ENCODE measurements at regions not wholly inside any gene's neighbourhood (a gene's known extent, or its start where the extent isn't known, plus 50 kb on each side); places are given as distances from the start of the nearest gene placed in this dataset.

- no peaks in the 10 kb centered on the region for H3K27me3 ChIP-seq
- H3K4me3 ChIP-seq: no peak overlapping the region
- H3K9me3 ChIP-seq: no peaks in the 10 kb centered on the region
- no peak overlapping the region for H3K27ac ChIP-seq
- H3K36me3 ChIP-seq: no peaks in the 10 kb centered on the region
- H3K4me1 ChIP-seq: no peaks in the 10 kb centered on the region
- ATAC-seq: no peak
- TF ChIP-seq POLR2AphosphoS5 (IDR thresholded peaks at IDR 0.05) (no peak), POLR2A (IDR thresholded peaks at IDR 0.05) (no peak), CTCF (IDR thresholded peaks at IDR 0.05) (no peak), EP300 (IDR thresholded peaks at IDR 0.05) (no peak)
- 75 to 100% methylated on average over 1 of the region's 1 CpG for WGBS, 2 donors (ENCODE audit: low coverage in 1 of 2)
Measured at GRCh38 chr5:57753446-57753845, 270.8 kb upstream of the ACTBL2 start.

- WGBS, 2 donors (ENCODE audit: low coverage in 1 of 2): 23 to 24% methylated on average over 2 of the region's 2 CpGs
- no peak for ATAC-seq
- H3K36me3 ChIP-seq: no peaks in the 10 kb centered on the region
Measured at GRCh38 chr5:57751710-57752109, 269.1 kb upstream of the ACTBL2 start.

GRCh38 chr5:57750891-57751290 lies 268.3 kb upstream of the ACTBL2 start:
- H3K9me3 ChIP-seq: no peaks in the 10 kb centered on the region
- no peaks in the 10 kb centered on the region for H3K36me3 ChIP-seq
- H3K27ac ChIP-seq: no peak overlapping the region
- H3K4me1 ChIP-seq: no peaks in the 10 kb centered on the region
- no peak for ATAC-seq
- no peak overlapping the region for H3K4me3 ChIP-seq
- TF ChIP-seq CTCF (IDR thresholded peaks at IDR 0.05) (no peak), POLR2A (IDR thresholded peaks at IDR 0.05) (no peak), EP300 (IDR thresholded peaks at IDR 0.05) (no peak), POLR2AphosphoS5 (IDR thresholded peaks at IDR 0.05) (no peak)
- H3K27me3 ChIP-seq: no peaks in the 10 kb centered on the region
- WGBS, 2 donors (ENCODE audit: low coverage in 1 of 2): 89 to 100% methylated on average over 2 to 3 of the region's 9 CpGs

More at GRCh38 chr5:57751710-57752109, 269.1 kb upstream of the ACTBL2 start:
- Histone ChIP-seq H3K27me3 (no peaks in the 10 kb centered on the region), H3K27ac (no peak overlapping the region), H3K9me3 (no peaks in the 10 kb centered on the region), H3K4me3 (no peak overlapping the region), H3K4me1 (no peaks in the 10 kb centered on the region)
- TF ChIP-seq POLR2A (IDR thresholded peaks at IDR 0.05) (no peak), POLR2AphosphoS5 (IDR thresholded peaks at IDR 0.05) (no peak), CTCF (IDR thresholded peaks at IDR 0.05) (no peak), EP300 (IDR thresholded peaks at IDR 0.05) (no peak)

- TF ChIP-seq CTCF (IDR thresholded peaks at IDR 0.05) (no peak), POLR2AphosphoS5 (IDR thresholded peaks at IDR 0.05) (no peak), POLR2A (IDR thresholded peaks at IDR 0.05) (no peak), EP300 (IDR thresholded peaks at IDR 0.05) (no peak)
- no peaks in the 10 kb centered on the region for H3K4me1 ChIP-seq
- H3K27me3 ChIP-seq: no peaks in the 10 kb centered on the region
- no peak overlapping the region for H3K27ac ChIP-seq
- ATAC-seq: no peak
- no peaks in the 10 kb centered on the region for H3K9me3 ChIP-seq
- H3K4me3 ChIP-seq: no peak overlapping the region
- H3K36me3 ChIP-seq: no peaks in the 10 kb centered on the region
- WGBS, 2 donors (ENCODE audit: low coverage in 1 of 2): 88 to 91% methylated on average over 4 to 6 of the region's 10 CpGs
Measured at GRCh38 chr5:57750282-57750681, 267.7 kb upstream of the ACTBL2 start.

- Histone ChIP-seq H3K27ac (no peak overlapping the region), H3K4me1 (no peaks in the 10 kb centered on the region), H3K9me3 (no peaks in the 10 kb centered on the region), H3K4me3 (no peak overlapping the region), H3K36me3 (no peaks in the 10 kb centered on the region), H3K27me3 (no peaks in the 10 kb centered on the region)
- no peak for TF ChIP-seq EP300 (IDR thresholded peaks at IDR 0.05)
- TF ChIP-seq POLR2A (IDR thresholded peaks at IDR 0.05): no peak
- TF ChIP-seq POLR2AphosphoS5 (IDR thresholded peaks at IDR 0.05): no peak
- TF ChIP-seq CTCF (IDR thresholded peaks at IDR 0.05): no peak
- ATAC-seq: no peak
Measured at GRCh38 chr5:57749396-57749795, 266.8 kb upstream of the ACTBL2 start.
